Ovary (tissue), 7 donors: ENCODE measurements at regions not wholly inside any gene's neighbourhood (a gene's known extent, or its start where the extent isn't known, plus 50 kb on each side); places are given as distances from the start of the nearest gene placed in this dataset.

Experiments used
- DNase-seq, 5 donors: peaks; one replicate each; pipeline ENCODE4 v3.0.0-alpha.2; 2019 to 2020
- H3K27ac ChIP-seq, 2 donors: fragments of 200-600 bp; one replicate each; pipeline versions ENCODE4 v1.5.1 to v1.8.0; 2019 to 2022
- H3K27me3 ChIP-seq: fragments of 200-600 bp; one replicate; pipeline ENCODE4 v1.8.0; 2022
- H3K36me3 ChIP-seq: fragments of 200-600 bp; sonication (generic); one replicate; pipeline ENCODE4 v1.5.1; 2019
- H3K4me1 ChIP-seq: one replicate; pipeline ENCODE4 v1.8.1; 2013; ENCODE audit warnings: mild to moderate bottlenecking, moderate library complexity; ENCODE audit not compliant: insufficient read depth
- H3K4me3 ChIP-seq: fragments of 200-600 bp; sonication (generic); one replicate; pipeline ENCODE4 v1.5.1; 2017
- H3K9me3 ChIP-seq, 2 donors: fragments of 200-600 bp in 1 of 2; sonication (generic) in 1 of 2; one replicate each; pipeline versions ENCODE4 v1.5.1 to v1.8.1; 2013 to 2019; ENCODE audit warnings: mild to moderate bottlenecking in 1 of 2, moderate library complexity in 1 of 2
- EP300 ChIP-seq: sonication (generic); formaldehyde crosslinking; IDR thresholded peaks from one replicate; pipeline ENCODE4 v1.6.1; 2017; ENCODE audit warnings: antibody characterized with exemption
- POLR2A ChIP-seq: fragments of 450-650 bp; IDR thresholded peaks from one replicate; pipeline ENCODE4 v1.6.1; 2017; ENCODE audit warnings: antibody characterized with exemption, mild to moderate bottlenecking, moderate library complexity
- WGBS, 3 donors: extraction: QIAGEN DNeasy Blood & Tissue Kit in 1 of 3; methylation state at CpG; one replicate each; pipeline versions ENCODE4 v1.1.5 to v1.1.7; 2013 to 2017; 5-methylcytosine and 5-hydroxymethylcytosine counted together
- intact Hi-C, 4 donors: fragments of 100-400 bp; cut with DNase I; formaldehyde crosslinking; loops; one replicate each; pipeline versions ENCODE4 v1.11.0 to v1.15.1; 2022 to 2023
- TF ChIP-seq, protein P1 (sequence below), 3 donors: fragments of 450-650 bp in 2 of 3; fragments of 200-600 bp in 1 of 3; IDR thresholded peaks; one replicate each; pipeline versions ENCODE4 v1.5.1 to v1.8.0; 2016 to 2022; ENCODE audit warnings: antibody characterized with exemption in 3 of 3, mild to moderate bottlenecking in 1 of 3
- donor health status: DM: no; HTN: no; CAD: no; lungs with moderate emphysema.
- donor health status: DM: no; HTN: no; CAD: no.
- donor health status: Bipolar disorder and iron deficiency.
- donor health status: DM: no; HTN: no; CAD: no.
- donor health status: DM: yes; HTN: yes; CAD: no.

DNA sequence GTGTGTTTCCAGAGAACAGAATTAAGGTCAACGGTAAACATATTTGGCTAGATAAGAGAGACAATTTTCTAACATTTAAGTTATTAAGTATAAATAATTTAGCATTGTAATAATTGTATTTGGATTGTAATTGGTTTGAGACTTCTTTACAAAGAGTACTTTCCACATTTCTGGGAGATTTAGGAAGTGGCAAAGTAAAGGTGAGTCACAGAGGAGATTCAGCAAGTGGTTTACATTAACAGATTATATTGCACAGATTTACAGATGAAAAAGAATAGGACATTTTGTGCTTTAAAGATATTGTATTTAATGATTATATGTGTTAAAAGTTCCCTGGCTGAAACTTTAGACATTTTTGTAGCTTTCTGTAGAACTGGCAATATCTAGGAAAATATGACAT, 584.4 kb upstream of the AADAT start:
- intact Hi-C loops, result no loop called here
- no peaks in the 10 kb centered on the region for H3K36me3 ChIP-seq
- no peaks in the 10 kb centered on the region for H3K4me1 ChIP-seq
- H3K9me3 ChIP-seq, result no peaks in the 10 kb centered on the region
- H3K4me3 ChIP-seq, result no peak overlapping the region
- DNase-seq, result no peak
- H3K27me3 ChIP-seq, result no peaks in the 10 kb centered on the region
- H3K27ac ChIP-seq, result no peak overlapping the region
- 81 to 88% (median 86%) methylated on average over 1 of the region's 1 CpG for WGBS, 3 donors
- TF ChIP-seq POLR2A (no peak), EP300 (no peak)
- TF ChIP-seq, protein P1, sequence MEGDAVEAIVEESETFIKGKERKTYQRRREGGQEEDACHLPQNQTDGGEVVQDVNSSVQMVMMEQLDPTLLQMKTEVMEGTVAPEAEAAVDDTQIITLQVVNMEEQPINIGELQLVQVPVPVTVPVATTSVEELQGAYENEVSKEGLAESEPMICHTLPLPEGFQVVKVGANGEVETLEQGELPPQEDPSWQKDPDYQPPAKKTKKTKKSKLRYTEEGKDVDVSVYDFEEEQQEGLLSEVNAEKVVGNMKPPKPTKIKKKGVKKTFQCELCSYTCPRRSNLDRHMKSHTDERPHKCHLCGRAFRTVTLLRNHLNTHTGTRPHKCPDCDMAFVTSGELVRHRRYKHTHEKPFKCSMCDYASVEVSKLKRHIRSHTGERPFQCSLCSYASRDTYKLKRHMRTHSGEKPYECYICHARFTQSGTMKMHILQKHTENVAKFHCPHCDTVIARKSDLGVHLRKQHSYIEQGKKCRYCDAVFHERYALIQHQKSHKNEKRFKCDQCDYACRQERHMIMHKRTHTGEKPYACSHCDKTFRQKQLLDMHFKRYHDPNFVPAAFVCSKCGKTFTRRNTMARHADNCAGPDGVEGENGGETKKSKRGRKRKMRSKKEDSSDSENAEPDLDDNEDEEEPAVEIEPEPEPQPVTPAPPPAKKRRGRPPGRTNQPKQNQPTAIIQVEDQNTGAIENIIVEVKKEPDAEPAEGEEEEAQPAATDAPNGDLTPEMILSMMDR (IDR thresholded peaks at IDR 0.05), result no peak

DNA sequence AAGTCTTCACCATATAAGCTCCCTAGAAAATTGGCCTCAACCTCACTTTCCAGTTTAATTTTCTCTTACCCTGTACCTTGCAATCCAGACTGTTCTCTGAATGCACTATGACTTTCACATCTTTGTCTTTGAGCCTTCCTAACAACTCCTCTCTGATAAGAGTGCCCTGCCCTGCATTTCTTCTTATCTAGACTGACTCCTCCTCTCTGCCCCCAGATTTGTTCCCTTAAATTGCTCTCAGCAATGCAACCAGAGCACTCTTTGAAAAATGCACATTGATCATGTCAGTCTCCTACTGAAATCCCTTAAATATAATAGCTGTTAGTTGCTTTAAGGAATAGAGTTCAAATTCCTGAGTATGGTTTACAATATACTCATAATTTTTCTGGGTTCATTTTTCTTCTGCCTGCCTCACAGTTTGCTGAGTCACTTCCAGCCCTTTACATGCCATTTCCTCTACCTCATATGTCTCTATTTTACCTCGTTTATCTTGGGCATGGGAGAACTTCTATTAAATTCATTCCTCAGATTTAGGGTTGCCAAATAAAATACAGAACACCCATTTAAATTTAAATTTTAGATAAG, 582.7 kb upstream of the AADAT start:
- Histone ChIP-seq H3K9me3 (no peaks in the 10 kb centered on the region), H3K27me3 (no peaks in the 10 kb centered on the region), H3K4me3 (no peak overlapping the region), H3K4me1 (no peaks in the 10 kb centered on the region), H3K27ac (no peak overlapping the region), H3K36me3 (no peaks in the 10 kb centered on the region)
- DNase-seq, result no peak
- WGBS, 3 donors, result 16 to 18% (median 16%) methylated on average over 1 of the region's 1 CpG
- TF ChIP-seq, protein P1 (IDR thresholded peaks at IDR 0.05), result no peak
- no peak for TF ChIP-seq POLR2A
- no peak for TF ChIP-seq EP300
- intact Hi-C loops, result no loop called here

DNA sequence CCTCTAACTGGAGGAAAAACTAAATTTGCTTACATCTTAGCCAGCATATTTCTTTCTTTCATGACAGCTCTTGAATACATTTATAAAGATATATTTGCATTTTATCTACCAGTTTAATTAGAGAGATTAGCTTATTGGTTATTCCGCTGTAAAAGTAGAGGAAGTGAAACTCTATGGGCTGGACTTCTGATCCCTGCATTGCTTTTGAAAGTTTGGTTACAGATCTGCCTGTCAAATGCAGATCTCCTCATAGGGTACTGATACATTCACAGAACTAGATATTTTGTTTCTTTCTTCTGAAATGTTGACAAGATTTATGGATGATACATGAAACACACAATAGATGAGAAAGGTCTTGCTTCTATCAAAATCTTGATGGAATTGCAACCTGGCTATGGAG, 581.4 kb upstream of the AADAT start:
- Histone ChIP-seq H3K9me3 (no peaks in the 10 kb centered on the region), H3K4me1 (no peaks in the 10 kb centered on the region), H3K4me3 (no peak overlapping the region), H3K27ac (no peak overlapping the region), H3K27me3 (no peaks in the 10 kb centered on the region), H3K36me3 (no peaks in the 10 kb centered on the region)
- TF ChIP-seq POLR2A, result no peak
- TF ChIP-seq, protein P1 (IDR thresholded peaks at IDR 0.05), result no peak
- no peak for TF ChIP-seq EP300
- no peak for DNase-seq
- 38 to 85% (median 79%) methylated on average over 1 of the region's 1 CpG for WGBS, 3 donors
- intact Hi-C loops, result no loop called here

DNA sequence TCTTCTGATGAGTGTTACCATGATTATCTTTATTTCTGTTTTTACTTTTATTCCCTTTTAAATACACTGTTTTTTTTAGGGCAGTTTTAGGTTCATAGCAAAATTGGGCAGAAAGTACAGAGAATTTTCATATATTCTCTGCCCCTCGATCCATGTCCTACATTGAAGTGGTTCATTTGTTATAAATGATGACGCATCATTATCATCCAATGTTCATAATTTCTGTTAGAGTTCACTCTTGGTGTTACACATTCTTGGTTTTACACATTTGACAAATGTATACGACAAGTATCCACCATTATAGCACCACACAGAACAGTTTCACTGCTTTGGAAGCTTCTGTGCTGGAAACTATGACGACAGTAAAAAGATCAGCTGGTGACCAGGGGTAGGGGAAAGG, 578.1 kb upstream of the AADAT start:
- no peaks in the 10 kb centered on the region for H3K27me3 ChIP-seq
- TF ChIP-seq, protein P1 (IDR thresholded peaks at IDR 0.05), result no peak
- no peak for TF ChIP-seq POLR2A
- no peak for TF ChIP-seq EP300
- WGBS, 3 donors, result 84 to 93% (median 84%) methylated on average over 4 of the region's 4 CpGs
- H3K27ac ChIP-seq, result no peak overlapping the region
- no peak overlapping the region for H3K4me3 ChIP-seq
- DNase-seq, result no peak
- no peaks in the 10 kb centered on the region for H3K9me3 ChIP-seq
- intact Hi-C loops, result no loop called here
- H3K4me1 ChIP-seq, result no peaks in the 10 kb centered on the region
- no peaks in the 10 kb centered on the region for H3K36me3 ChIP-seq
